GM23338 (cell line): ENCODE measurements at regions not wholly inside any gene's neighbourhood (a gene's known extent, or its start where the extent isn't known, plus 50 kb on each side); places are given as distances from the start of the nearest gene placed in this dataset.

Experiments
- ATAC-seq: fragments of 200-7000 bp; cut with Tn5 transposase; 3 replicates; pipeline ENCODE4 v1.9.1; 2020
- DNase-seq: peaks from one replicate; pipeline ENCODE4 v3.0.0-alpha.2; 2015; ENCODE audit warnings: low spot score
- H2AFZ ChIP-seq: fragments of 200-600 bp; sonication (generic); 2 replicates; pipeline ENCODE4 v1.8.0; 2016; ENCODE audit warnings: antibody characterized with exemption, mild to moderate bottlenecking, moderate library complexity
- H3F3A ChIP-seq: fragments of 200-600 bp; sonication (generic); replicated peaks from 2 replicates; pipeline ENCODE4 v1.8.0; 2017; ENCODE audit warnings: antibody characterized with exemption, mixed run types, low read depth
- H3K27ac ChIP-seq: fragments of 200-600 bp; sonication (generic); 2 replicates; pipeline ENCODE4 v1.6.1; 2016; ENCODE audit warnings: low read depth
- H3K27me3 ChIP-seq: fragments of 200-600 bp; sonication (generic); 2 replicates; pipeline ENCODE4 v1.8.0; 2016; ENCODE audit warnings: mild to moderate bottlenecking, mixed run types, moderate library complexity; ENCODE audit not compliant: insufficient read depth
- H3K36me3 ChIP-seq: fragments of 200-600 bp; sonication (generic); 2 replicates; pipeline ENCODE4 v1.8.0; 2016; ENCODE audit warnings: mild to moderate bottlenecking; ENCODE audit not compliant: insufficient read depth
- H3K4me1 ChIP-seq: fragments of 200-600 bp; sonication (generic); 2 replicates; pipeline ENCODE4 v1.8.0; 2016; ENCODE audit warnings: mild to moderate bottlenecking, moderate library complexity; ENCODE audit not compliant: insufficient read depth
- H3K4me2 ChIP-seq: fragments of 200-600 bp; sonication (generic); 2 replicates; pipeline ENCODE4 v1.7.1; 2017; ENCODE audit warnings: mixed run types
- H3K4me3 ChIP-seq: fragments of 200-600 bp; sonication (generic); 2 replicates; pipeline ENCODE4 v1.6.1; 2016; ENCODE audit warnings: mixed run types
- H3K79me2 ChIP-seq: fragments of 200-600 bp; sonication (generic); replicated peaks from 2 replicates; pipeline ENCODE4 v1.8.0; 2017; ENCODE audit warnings: mild to moderate bottlenecking; ENCODE audit not compliant: insufficient read depth
- H3K9me2 ChIP-seq: fragments of 200-600 bp; sonication (generic); 2 replicates; pipeline ENCODE4 v1.8.0; 2017; ENCODE audit not compliant: insufficient read depth
- H4K20me1 ChIP-seq: fragments of 200-600 bp; sonication (generic); replicated peaks from 2 replicates; pipeline ENCODE4 v1.8.0; 2017; ENCODE audit warnings: mild to moderate bottlenecking; ENCODE audit not compliant: insufficient read depth
- H3K27ac Mint-ChIP-seq: 2 replicates; pipeline ENCODE4 v1.8.0; 2020; ENCODE audit warnings: inconsistent platforms, mild to moderate bottlenecking, moderate library complexity, mixed read lengths
- H3K27me3 Mint-ChIP-seq: 3 replicates; pipeline ENCODE4 v1.8.0; 2022; ENCODE audit warnings: low read depth, mild to moderate bottlenecking, moderate library complexity, mixed read lengths, inconsistent platforms; ENCODE audit not compliant: insufficient read depth, poor library complexity
- H3K36me3 Mint-ChIP-seq: 3 replicates; pipeline ENCODE4 v1.8.0; 2021; ENCODE audit warnings: low read depth, mild to moderate bottlenecking, inconsistent platforms, moderate library complexity, mixed read lengths
- H3K4me1 Mint-ChIP-seq: 3 replicates; pipeline ENCODE4 v1.8.0; 2020; ENCODE audit warnings: mild to moderate bottlenecking, inconsistent platforms, mixed read lengths
- H3K4me3 Mint-ChIP-seq: 3 replicates; pipeline ENCODE4 v1.8.0; 2021; ENCODE audit warnings: moderate library complexity, mild to moderate bottlenecking, inconsistent platforms, mixed read lengths
- H3K9me3 Mint-ChIP-seq: 3 replicates; pipeline ENCODE4 v1.8.0; 2020; ENCODE audit warnings: moderate library complexity, mild to moderate bottlenecking, inconsistent platforms, mixed read lengths
- CREB1 ChIP-seq: fragments of 250-450 bp; sonication (Bioruptor Pico); IDR thresholded peaks from 2 replicates; pipeline ENCODE4 v1.5.0; 2020; ENCODE audit warnings: low read depth, mild to moderate bottlenecking, moderate library complexity
- ETS1 ChIP-seq: IDR thresholded peaks from 2 replicates; pipeline ENCODE4 v1.6.1; 2016; ENCODE audit warnings: antibody characterized with exemption
- EZH2 ChIP-seq: fragments of 200-600 bp; sonication (generic); IDR thresholded peaks from one replicate; pipeline ENCODE4 v1.8.0; 2017; ENCODE audit warnings: antibody characterized with exemption, mild to moderate bottlenecking, low read depth; ENCODE audit not compliant: unreplicated experiment
- EZH2phosphoT487 ChIP-seq: fragments of 200-600 bp; sonication (generic); IDR thresholded peaks from one replicate; pipeline ENCODE4 v1.8.1; 2018; ENCODE audit warnings: antibody characterized with exemption; ENCODE audit not compliant: unreplicated experiment
- JUNB ChIP-seq: IDR thresholded peaks from one replicate; pipeline ENCODE4 v1.6.1; 2016; ENCODE audit warnings: antibody characterized with exemption; ENCODE audit not compliant: unreplicated experiment
- NANOG ChIP-seq: IDR thresholded peaks from 2 replicates; pipeline ENCODE4 v1.6.1; 2016; ENCODE audit warnings: antibody characterized with exemption, borderline replicate concordance
- POLR2AphosphoS5 ChIP-seq: IDR thresholded peaks from 2 replicates; pipeline ENCODE4 v1.6.1; 2016; ENCODE audit warnings: antibody characterized with exemption, low read depth
- REST ChIP-seq: IDR thresholded peaks from one replicate; pipeline ENCODE4 v1.6.1; 2018; ENCODE audit warnings: antibody characterized with exemption; ENCODE audit not compliant: unreplicated experiment
- ZNF114 ChIP-seq: fragments of 250-450 bp; sonication (Bioruptor Pico); IDR thresholded peaks from 2 replicates; pipeline ENCODE4 v1.5.0; 2020; ENCODE audit warnings: mild to moderate bottlenecking, moderate library complexity
- ZNF331 ChIP-seq: fragments of 250-450 bp; sonication (Bioruptor Pico); IDR thresholded peaks from 2 replicates; pipeline ENCODE4 v1.5.0; 2020; ENCODE audit warnings: low read depth, mild to moderate bottlenecking, moderate library complexity
- ZNF462 ChIP-seq: fragments of 250-450 bp; sonication (Bioruptor Pico); IDR thresholded peaks from 2 replicates; pipeline ENCODE4 v1.5.0; 2020; ENCODE audit warnings: mild to moderate bottlenecking, moderate library complexity

- Mint-ChIP-seq H3K27me3 (peaks cover 4% of the 10 kb centered on the region), H3K9me3 (peaks cover 12% of the 10 kb centered on the region; the same call in 2 of the 3 replicates), H3K27ac (no peak overlapping the region), H3K4me1 (peaks cover 29% of the 10 kb centered on the region), H3K4me3 (no peak overlapping the region), H3K36me3 (peaks cover 10% of the 10 kb centered on the region; the same call in 2 of the 3 replicates)
- Histone ChIP-seq H4K20me1 (no peaks in the 10 kb centered on the region), H3K4me2 (no peak overlapping the region), H2AFZ (no peak overlapping the region), H3K79me2 (no peaks in the 10 kb centered on the region), H3K36me3 (no peaks in the 10 kb centered on the region), H3K27ac (no peak overlapping the region), H3K9me2 (peaks cover under 1% of the 10 kb centered on the region; the same call in 1 of the 2 replicates), H3K27me3 (no peaks in the 10 kb centered on the region), H3K4me1 (peaks cover 17% of the 10 kb centered on the region), H3K4me3 (no peak overlapping the region), H3F3A (no peaks in the 10 kb centered on the region)
- DNase-seq (no peak), ATAC-seq (no peak)
- TF ChIP-seq REST (no peak), POLR2AphosphoS5 (no peak), NANOG (no peak), JUNB (no peak), EZH2 (no peak)
Observed at GRCh38 chr5:57839437-57840079, 356.9 kb upstream of the ACTBL2 start.

- no peak overlapping the region for H3K27ac ChIP-seq
- H3K4me2 ChIP-seq = no peak overlapping the region
- no peaks in the 10 kb centered on the region for H3K36me3 ChIP-seq
- no peaks in the 10 kb centered on the region for H3K27me3 ChIP-seq
- no peak overlapping the region for H3K4me3 Mint-ChIP-seq
- H3K9me2 ChIP-seq = no peaks in the 10 kb centered on the region
- peaks cover 12% of the 10 kb centered on the region; the same call in 2 of the 3 replicates for H3K9me3 Mint-ChIP-seq
- H3K79me2 ChIP-seq = no peaks in the 10 kb centered on the region
- no peak overlapping the region for H3K4me3 ChIP-seq
- DNase-seq (no peak), ATAC-seq (no peak)
- no peaks in the 10 kb centered on the region for H3F3A ChIP-seq
- H3K4me1 Mint-ChIP-seq = peaks cover 30% of the 10 kb centered on the region
- no peak overlapping the region; the same call in 1 of the 2 replicates for H3K27ac Mint-ChIP-seq
- no peaks in the 10 kb centered on the region for H4K20me1 ChIP-seq
- H2AFZ ChIP-seq = no peak overlapping the region
- peaks cover 17% of the 10 kb centered on the region for H3K4me1 ChIP-seq
- H3K27me3 Mint-ChIP-seq = peaks cover 4% of the 10 kb centered on the region
- H3K36me3 Mint-ChIP-seq = peaks cover 10% of the 10 kb centered on the region; the same call in 2 of the 3 replicates
- TF ChIP-seq JUNB (no peak), POLR2AphosphoS5 (no peak), ZNF114 (CRISPR knock-in tag) (no peak), EZH2phosphoT487 (no peak), ZNF331 (no peak), ZNF462 (CRISPR knock-in tag) (no peak), ETS1 (no peak), CREB1 (CRISPR knock-in tag) (no peak), NANOG (no peak)
Observed at GRCh38 chr5:57839025-57839424, 356.4 kb upstream of the ACTBL2 start.
